ENCODE measurements at regions not wholly inside any gene's neighbourhood (a gene's known extent, or its start where the extent isn't known, plus 50 kb on each side); places are given as distances from the start of the nearest gene placed in this dataset.

- DNase-seq: no peak
Observed at GRCh38 chr2:120785228-120785966, 49.7 kb downstream of the GLI2 start.

GRCh38 chr2:120786038-120786960 lies 50.6 kb downstream of the GLI2 start:
- DNase-seq: no peak

- DNase-seq: no peak
Observed at GRCh38 chr2:120787111-120787821, 51.6 kb downstream of the GLI2 start.

GRCh38 chr2:120787822-120788700 lies 52.4 kb downstream of the GLI2 start:
- no peak for DNase-seq

GRCh38 chr2:120791243-120791961 lies 55.7 kb downstream of the GLI2 start:
- DNase-seq: no peak

GRCh38 chr2:120791962-120792297 lies 56.3 kb downstream of the GLI2 start:
- DNase-seq: no peak

- no peak for DNase-seq
Observed at GRCh38 chr2:120793682-120794403, 58.2 kb downstream of the GLI2 start.

GRCh38 chr2:120794716-120795115 lies 59.0 kb downstream of the GLI2 start:
- no peak for DNase-seq

GRCh38 chr2:120796094-120796493 lies 60.4 kb downstream of the GLI2 start:
- no peak for DNase-seq

- no peak for DNase-seq
Observed at GRCh38 chr2:120797421-120798221, 62.0 kb downstream of the GLI2 start.

- no peak for DNase-seq
Observed at GRCh38 chr2:120798567-120799247, 63.0 kb downstream of the GLI2 start.

- DNase-seq: no peak
Observed at GRCh38 chr2:120802158-120802557, 66.5 kb downstream of the GLI2 start.

GRCh38 chr2:120802867-120803484 lies 67.3 kb downstream of the GLI2 start:
- DNase-seq: no peak

- DNase-seq: no peak
Observed at GRCh38 chr2:120803764-120804335, 68.2 kb downstream of the GLI2 start.

GRCh38 chr2:120804459-120804858 lies 68.8 kb downstream of the GLI2 start:
- no peak for DNase-seq

- DNase-seq: no peak
Observed at GRCh38 chr2:120805011-120805410, 69.3 kb downstream of the GLI2 start.

GRCh38 chr2:120805602-120806001 lies 69.9 kb downstream of the GLI2 start:
- DNase-seq: no peak

GRCh38 chr2:120807751-120808150 lies 72.1 kb downstream of the GLI2 start:
- DNase-seq: no peak

GRCh38 chr2:120809151-120809550 lies 73.5 kb downstream of the GLI2 start:
- no peak for DNase-seq
